Ovary (tissue), 3 donors: ENCODE measurements at regions not wholly inside any gene's neighbourhood (a gene's known extent, or its start where the extent isn't known, plus 50 kb on each side); places are given as distances from the start of the nearest gene placed in this dataset.

Source experiments
- CTCF ChIP-seq, 3 donors: fragments of 450-650 bp in 2 of 3; fragments of 200-600 bp in 1 of 3; IDR thresholded peaks; one replicate each; pipeline versions ENCODE4 v1.5.1 to v1.8.0; 2016 to 2022; ENCODE audit warnings: antibody characterized with exemption in 3 of 3, mild to moderate bottlenecking in 1 of 3
- EP300 ChIP-seq: sonication (generic); formaldehyde crosslinking; IDR thresholded peaks from one replicate; pipeline ENCODE4 v1.6.1; 2017; ENCODE audit warnings: antibody characterized with exemption
- POLR2A ChIP-seq: fragments of 450-650 bp; IDR thresholded peaks from one replicate; pipeline ENCODE4 v1.6.1; 2017; ENCODE audit warnings: antibody characterized with exemption, mild to moderate bottlenecking, moderate library complexity
- donor health status: DM: no; HTN: no; CAD: no.

- TF ChIP-seq CTCF (IDR thresholded peaks at IDR 0.05): no peak
- no peak for TF ChIP-seq POLR2A
- TF ChIP-seq EP300: no peak
These were observed 66.7 kb downstream of the HHEX start for GRCh38 chr10:92756201-92757065.
